HUES64 (cell line): ENCODE measurements at regions not wholly inside any gene's neighbourhood (a gene's known extent, or its start where the extent isn't known, plus 50 kb on each side); places are given as distances from the start of the nearest gene placed in this dataset.

Experiments used
- H3K27ac ChIP-seq: 2 replicates; pipeline ENCODE4 v1.7.0; 2013; ENCODE audit warnings: low read depth, low read length, inconsistent platforms
- H3K27me3 ChIP-seq: 2 replicates; pipeline ENCODE4 v1.6.1; 2013; ENCODE audit warnings: mild to moderate bottlenecking, low read length; ENCODE audit not compliant: insufficient read depth
- H3K36me3 ChIP-seq: 2 replicates; pipeline ENCODE4 v1.6.1; 2013; ENCODE audit warnings: mild to moderate bottlenecking, low read length; ENCODE audit not compliant: insufficient read depth
- H3K4me1 ChIP-seq: 2 replicates; pipeline ENCODE4 v1.6.1; 2013; ENCODE audit warnings: mild to moderate bottlenecking, low read length, moderate library complexity; ENCODE audit not compliant: insufficient read depth
- H3K4me3 ChIP-seq: 2 replicates; pipeline ENCODE4 v1.5.1; 2013; ENCODE audit warnings: mild to moderate bottlenecking, low read length, moderate library complexity
- H3K9ac ChIP-seq: 2 replicates; pipeline ENCODE4 v1.6.1; 2013; ENCODE audit warnings: mild to moderate bottlenecking, low read depth, low read length
- H3K9me3 ChIP-seq: 2 replicates; pipeline ENCODE4 v1.6.1; 2013; ENCODE audit warnings: low read depth, low read length; ENCODE audit not compliant: insufficient read depth
- WGBS: fragments of 150-250, 120-280 bp; methylation state at CpG from one replicate; pipeline ENCODE4 v1.1.7; 2013; ENCODE audit warnings: missing lambda C conversion rate; 5-methylcytosine and 5-hydroxymethylcytosine counted together

DNA sequence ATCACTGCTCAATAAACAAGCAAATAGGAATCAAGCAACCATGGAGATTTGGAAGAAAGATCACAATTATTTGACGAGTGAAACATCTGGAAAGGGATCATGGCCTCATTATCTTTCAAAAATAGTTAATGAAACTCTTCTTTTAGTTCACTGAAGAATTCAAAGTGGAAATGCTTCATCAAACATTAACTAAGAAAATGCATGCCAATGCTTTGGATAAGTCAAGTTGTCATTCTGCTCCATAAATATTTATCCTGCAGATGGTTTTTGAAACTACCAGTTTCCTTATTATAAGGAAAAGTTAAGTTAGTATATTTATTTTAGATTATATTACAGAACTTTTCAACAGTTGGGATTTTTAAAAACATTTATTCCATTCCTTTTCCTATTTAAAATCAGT is 206.5 kb upstream of the ADGRL2 start:
- peaks cover 15% of the 10 kb centered on the region for H3K4me1 ChIP-seq
- no peaks in the 10 kb centered on the region for H3K27me3 ChIP-seq
- no peak overlapping the region for H3K4me3 ChIP-seq
- no peaks in the 10 kb centered on the region for H3K9me3 ChIP-seq
- no peak overlapping the region for H3K9ac ChIP-seq
- no peaks in the 10 kb centered on the region for H3K36me3 ChIP-seq
- no peak overlapping the region for H3K27ac ChIP-seq
- 100% methylated on average over 1 of the region's 1 CpG for WGBS

GRCh38 chr1:81592233-81592632 is 208.5 kb upstream of the ADGRL2 start:
- Histone ChIP-seq H3K9ac (no peak overlapping the region), H3K27me3 (no peaks in the 10 kb centered on the region), H3K9me3 (no peaks in the 10 kb centered on the region), H3K36me3 (no peaks in the 10 kb centered on the region), H3K4me3 (no peak overlapping the region), H3K27ac (no peak overlapping the region), H3K4me1 (peaks cover 7% of the 10 kb centered on the region)
- WGBS = 96% methylated on average over 2 of the region's 2 CpGs

GRCh38 chr1:81590171-81590570 is 210.6 kb upstream of the ADGRL2 start:
- H3K9me3 ChIP-seq = no peaks in the 10 kb centered on the region
- H3K27ac ChIP-seq = no peak overlapping the region
- 86% methylated on average over 5 of the region's 5 CpGs for WGBS
- H3K9ac ChIP-seq = no peak overlapping the region
- no peak overlapping the region for H3K4me3 ChIP-seq
- no peaks in the 10 kb centered on the region for H3K36me3 ChIP-seq
- H3K27me3 ChIP-seq = no peaks in the 10 kb centered on the region
- no peaks in the 10 kb centered on the region; the same call in 1 of the 2 replicates for H3K4me1 ChIP-seq

DNA sequence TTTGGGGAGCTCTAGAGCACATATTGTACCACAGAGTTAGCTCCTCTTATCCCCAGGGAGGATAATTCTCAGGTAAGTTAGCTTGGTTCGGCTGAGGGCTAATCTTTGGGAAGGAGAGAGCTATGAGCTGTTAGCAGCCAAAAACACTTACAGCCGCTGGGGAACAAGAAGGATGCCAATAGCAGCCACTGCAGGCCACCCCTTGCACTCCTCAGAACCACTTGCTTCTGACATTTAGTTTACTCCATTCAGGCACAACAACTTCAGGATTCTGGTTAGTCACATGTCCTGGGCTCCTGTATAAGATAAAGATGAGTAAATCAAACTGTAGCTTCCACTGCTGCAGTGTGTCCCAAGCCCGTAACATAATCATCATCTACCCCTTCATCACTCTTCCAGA is 212.6 kb upstream of the ADGRL2 start:
- no peaks in the 10 kb centered on the region for H3K36me3 ChIP-seq
- H3K9ac ChIP-seq = no peak overlapping the region
- 92% methylated on average over 3 of the region's 3 CpGs for WGBS
- H3K4me3 ChIP-seq = no peak overlapping the region
- peaks cover 2% of the 10 kb centered on the region; the same call in 1 of the 2 replicates for H3K4me1 ChIP-seq
- H3K27ac ChIP-seq = no peak overlapping the region
- no peaks in the 10 kb centered on the region for H3K27me3 ChIP-seq
- H3K9me3 ChIP-seq = no peaks in the 10 kb centered on the region

DNA sequence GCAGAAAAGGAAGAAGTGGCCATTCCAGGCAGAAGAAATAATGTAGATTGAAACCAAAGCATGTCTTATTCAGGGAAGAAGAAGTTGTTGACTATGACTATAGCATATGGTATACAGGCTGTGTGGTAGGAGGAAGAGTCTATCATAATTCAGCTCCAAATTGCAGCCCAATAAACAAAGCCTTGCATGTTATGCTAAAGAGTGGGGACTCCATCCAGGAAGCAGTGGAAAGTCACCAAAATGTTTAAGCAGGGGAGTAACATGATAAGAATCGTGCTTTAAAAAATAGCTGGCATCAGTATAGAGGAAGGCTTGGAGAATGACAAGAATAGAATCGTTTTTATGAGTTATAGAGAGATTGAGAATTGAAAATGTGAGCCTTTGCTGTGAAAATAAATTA is 213.3 kb upstream of the ADGRL2 start:
- no peaks in the 10 kb centered on the region for H3K36me3 ChIP-seq
- no peak overlapping the region for H3K9ac ChIP-seq
- 89% methylated on average over 2 of the region's 2 CpGs for WGBS
- H3K4me1 ChIP-seq = peaks cover 2% of the 10 kb centered on the region; the same call in 1 of the 2 replicates
- no peaks in the 10 kb centered on the region for H3K27me3 ChIP-seq
- H3K4me3 ChIP-seq = no peak overlapping the region
- H3K9me3 ChIP-seq = no peaks in the 10 kb centered on the region
- H3K27ac ChIP-seq = no peak overlapping the region

- peaks cover 6% of the 10 kb centered on the region for H3K4me1 ChIP-seq
- WGBS = 94% methylated on average over 2 of the region's 2 CpGs
These were observed 215.4 kb upstream of the ADGRL2 start for GRCh38 chr1:81585371-81585770.

GRCh38 chr1:81584398-81584797 is 216.3 kb upstream of the ADGRL2 start:
- Histone ChIP-seq H3K4me3 (no peak overlapping the region), H3K9ac (no peak overlapping the region), H3K27ac (no peak overlapping the region), H3K36me3 (no peaks in the 10 kb centered on the region), H3K9me3 (no peaks in the 10 kb centered on the region), H3K4me1 (peaks cover 12% of the 10 kb centered on the region), H3K27me3 (no peaks in the 10 kb centered on the region)
- WGBS = 100% methylated on average over 5 of the region's 6 CpGs

More at GRCh38 chr1:81585371-81585770, 215.4 kb upstream of the ADGRL2 start:
- H3K9me3 ChIP-seq = no peaks in the 10 kb centered on the region
- no peaks in the 10 kb centered on the region for H3K36me3 ChIP-seq
- H3K27ac ChIP-seq = no peak overlapping the region
- no peaks in the 10 kb centered on the region for H3K27me3 ChIP-seq
- H3K4me3 ChIP-seq = no peak overlapping the region
- H3K9ac ChIP-seq = no peak overlapping the region

- no peak overlapping the region for H3K4me3 ChIP-seq
- H3K27ac ChIP-seq = no peak overlapping the region
- H3K9ac ChIP-seq = no peak overlapping the region
- peaks cover 17% of the 10 kb centered on the region for H3K4me1 ChIP-seq
- no peaks in the 10 kb centered on the region for H3K9me3 ChIP-seq
- WGBS = 78% methylated on average over 4 of the region's 4 CpGs
- no peaks in the 10 kb centered on the region for H3K27me3 ChIP-seq
- no peaks in the 10 kb centered on the region for H3K36me3 ChIP-seq
These were observed 216.9 kb upstream of the ADGRL2 start for GRCh38 chr1:81583878-81584277.

DNA sequence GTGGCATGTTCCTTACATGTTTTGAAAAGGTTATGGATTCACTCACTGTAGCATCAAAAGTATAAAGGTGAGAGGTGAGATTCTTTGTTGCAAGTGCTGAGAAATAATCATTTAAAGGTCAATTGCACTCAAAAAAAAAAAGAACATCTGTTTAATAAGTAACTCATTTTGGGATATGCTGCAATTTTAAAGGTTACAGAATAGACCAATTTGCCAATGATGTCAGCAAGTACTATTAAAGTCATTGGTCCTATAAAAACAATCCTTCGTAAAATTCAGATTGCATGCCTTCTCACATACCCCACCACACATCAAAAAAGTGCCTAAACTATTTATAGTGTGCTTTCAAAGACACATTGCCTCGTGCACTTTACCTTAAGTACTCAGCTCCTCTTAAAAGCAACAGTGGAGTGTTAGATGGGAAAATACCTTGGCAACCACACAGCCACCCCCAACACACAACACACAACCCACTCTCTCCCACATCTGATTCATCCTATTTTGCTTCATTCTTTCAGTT is 218.2 kb upstream of the ADGRL2 start:
- Histone ChIP-seq H3K4me1 (peaks cover 23% of the 10 kb centered on the region), H3K9me3 (no peaks in the 10 kb centered on the region), H3K36me3 (no peaks in the 10 kb centered on the region), H3K27me3 (no peaks in the 10 kb centered on the region), H3K4me3 (no peak overlapping the region), H3K9ac (no peak overlapping the region), H3K27ac (no peak overlapping the region)
- WGBS = 83% methylated on average over 2 of the region's 2 CpGs

DNA sequence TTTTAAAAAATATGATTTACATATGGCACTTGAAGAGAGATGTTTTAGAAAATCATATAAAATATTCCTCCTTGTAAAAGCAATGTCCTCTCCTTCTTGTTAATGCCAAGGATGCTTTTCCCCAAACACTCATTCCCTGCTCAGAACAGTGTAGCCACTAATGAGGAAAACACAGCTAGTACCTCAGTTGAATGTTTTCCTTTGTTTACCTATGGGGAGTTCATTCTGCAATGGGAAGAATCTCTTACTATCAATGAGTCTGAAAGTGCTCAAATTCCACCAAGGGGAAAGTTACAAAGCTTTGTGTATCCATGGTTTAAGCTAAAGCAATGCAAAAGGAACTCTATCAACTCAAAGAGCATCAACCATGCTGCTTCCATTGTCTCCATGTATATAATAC is 221.9 kb upstream of the ADGRL2 start:
- H3K9me3 ChIP-seq = no peaks in the 10 kb centered on the region
- H3K27me3 ChIP-seq = no peaks in the 10 kb centered on the region
- H3K4me3 ChIP-seq = no peak overlapping the region
- peaks cover 35% of the 10 kb centered on the region for H3K4me1 ChIP-seq
- no peaks in the 10 kb centered on the region for H3K36me3 ChIP-seq
- no peak overlapping the region for H3K27ac ChIP-seq
- no peak overlapping the region for H3K9ac ChIP-seq

GRCh38 chr1:81577004-81577697 is 223.6 kb upstream of the ADGRL2 start:
- 92% methylated on average over 7 of the region's 7 CpGs for WGBS
- peaks cover 45% of the 10 kb centered on the region for H3K4me1 ChIP-seq
- no peak overlapping the region for H3K27ac ChIP-seq
- H3K9ac ChIP-seq = no peak overlapping the region
- no peaks in the 10 kb centered on the region for H3K9me3 ChIP-seq
- no peaks in the 10 kb centered on the region for H3K36me3 ChIP-seq
- H3K4me3 ChIP-seq = no peak overlapping the region
- no peaks in the 10 kb centered on the region for H3K27me3 ChIP-seq

GRCh38 chr1:81574408-81574807 is 226.3 kb upstream of the ADGRL2 start:
- Histone ChIP-seq H3K9me3 (no peaks in the 10 kb centered on the region), H3K27ac (no peak overlapping the region), H3K36me3 (no peaks in the 10 kb centered on the region), H3K9ac (no peak overlapping the region), H3K4me3 (no peak overlapping the region), H3K27me3 (no peaks in the 10 kb centered on the region), H3K4me1 (peaks cover 36% of the 10 kb centered on the region)
- 90% methylated on average over 2 of the region's 2 CpGs for WGBS
